Lower leg skin (tissue), 3 donors: ENCODE measurements at regions not wholly inside any gene's neighbourhood (a gene's known extent, or its start where the extent isn't known, plus 50 kb on each side); places are given as distances from the start of the nearest gene placed in this dataset.

Experiments
- CTCF ChIP-seq, 3 donors: fragments of 450-650 bp; IDR thresholded peaks; one replicate each; pipeline ENCODE4 v1.5.1; 2016; ENCODE audit warnings: antibody characterized with exemption in 3 of 3, mild to moderate bottlenecking in 3 of 3, moderate library complexity in 2 of 3
- POLR2A ChIP-seq, 2 donors: fragments of 450-650 bp; IDR thresholded peaks; one replicate each; pipeline ENCODE4 v1.6.1; 2016 to 2017; ENCODE audit warnings: antibody characterized with exemption in 2 of 2, mild to moderate bottlenecking in 1 of 2, moderate library complexity in 1 of 2

DNA sequence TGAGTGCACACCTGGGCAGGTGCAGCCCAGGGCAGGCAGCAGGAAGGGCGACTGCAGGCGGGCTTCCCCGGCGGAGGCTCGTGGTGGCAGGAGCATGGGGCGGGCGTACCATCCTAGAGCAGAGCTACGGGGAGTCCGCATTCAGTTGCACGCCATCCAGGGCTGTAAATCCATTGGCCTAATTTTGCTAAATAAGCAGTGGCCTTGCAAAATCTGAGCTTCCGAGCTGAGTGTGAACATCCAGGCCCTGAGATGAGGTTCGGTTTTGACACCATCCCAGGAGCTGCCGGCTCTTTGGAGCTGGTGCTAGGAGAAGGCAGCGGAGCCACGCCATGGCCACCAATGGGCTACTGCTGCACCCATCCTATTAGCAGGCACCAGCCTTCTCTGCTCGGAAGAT, 664.8 kb downstream of the BRD1 start:
- TF ChIP-seq CTCF (IDR thresholded peaks at IDR 0.05) (no peak), POLR2A (IDR thresholded peaks at IDR 0.05) (no peak)
